ENCODE measurements at regions not wholly inside any gene's neighbourhood (a gene's known extent, or its start where the extent isn't known, plus 50 kb on each side); places are given as distances from the start of the nearest gene placed in this dataset.

GRCh38 chr2:155218945-155219344, 520.5 kb downstream of the KCNJ3 start:
- H3K4me3 ChIP-seq: no peak overlapping the region
- no peaks in the 10 kb centered on the region for H3K4me1 ChIP-seq
- no peak for TF ChIP-seq CTCF (IDR thresholded peaks at IDR 0.05 in 4 of 5, conservative IDR thresholded peaks at IDR 0.05 in 1 of 5)
- no peak for TF ChIP-seq POLR2A (IDR thresholded peaks at IDR 0.05)
- H3K27ac ChIP-seq: no peak overlapping the region
- H3K36me3 ChIP-seq: no peaks in the 10 kb centered on the region
- intact Hi-C loops (cut with DNase I; ENCODE audit: low total_unique reads) (no loop called here), in situ Hi-C loops (cut with MboI; ENCODE audit: low sequenced_read_pairs in 4 of 4) (no loop called here)
- no peaks in the 10 kb centered on the region for H3K27me3 ChIP-seq
- DNase-seq (no peak), ATAC-seq (no peak)
- no peaks in the 10 kb centered on the region for H3K9me3 ChIP-seq

GRCh38 chr2:155218292-155218924, 519.9 kb downstream of the KCNJ3 start:
- in situ Hi-C loops (cut with MboI; ENCODE audit: low sequenced_read_pairs in 4 of 4): no loop called here
- Histone ChIP-seq H3K4me3 (no peak overlapping the region), H3K27me3 (no peaks in the 10 kb centered on the region), H3K4me1 (no peaks in the 10 kb centered on the region), H3K27ac (no peak overlapping the region), H3K9me3 (no peaks in the 10 kb centered on the region), H3K36me3 (no peaks in the 10 kb centered on the region)
- no peak for DNase-seq
- intact Hi-C loops (cut with DNase I; ENCODE audit: low total_unique reads): no loop called here
- TF ChIP-seq CTCF (IDR thresholded peaks at IDR 0.05 in 4 of 5, conservative IDR thresholded peaks at IDR 0.05 in 1 of 5) (no peak), POLR2A (IDR thresholded peaks at IDR 0.05) (no peak)
- ATAC-seq: no peak

GRCh38 chr2:155215037-155215707, 516.7 kb downstream of the KCNJ3 start:
- TF ChIP-seq POLR2A (IDR thresholded peaks at IDR 0.05) (no peak), CTCF (IDR thresholded peaks at IDR 0.05 in 4 of 5, conservative IDR thresholded peaks at IDR 0.05 in 1 of 5) (no peak)
- in situ Hi-C loops (cut with MboI; ENCODE audit: low sequenced_read_pairs in 4 of 4) (no loop called here), intact Hi-C loops (cut with DNase I; ENCODE audit: low total_unique reads) (no loop called here)
- DNase-seq (no peak), ATAC-seq (no peak)
- Histone ChIP-seq H3K27ac (no peak overlapping the region), H3K36me3 (no peaks in the 10 kb centered on the region), H3K27me3 (no peaks in the 10 kb centered on the region), H3K9me3 (no peaks in the 10 kb centered on the region), H3K4me3 (no peak overlapping the region), H3K4me1 (no peaks in the 10 kb centered on the region)

- no peak for TF ChIP-seq CTCF (IDR thresholded peaks at IDR 0.05 in 4 of 5, conservative IDR thresholded peaks at IDR 0.05 in 1 of 5)
- TF ChIP-seq POLR2A (IDR thresholded peaks at IDR 0.05): no peak
- intact Hi-C loops (cut with DNase I; ENCODE audit: low total_unique reads) (no loop called here), in situ Hi-C loops (cut with MboI; ENCODE audit: low sequenced_read_pairs in 4 of 4) (no loop called here)
- no peaks in the 10 kb centered on the region for H3K36me3 ChIP-seq
- H3K27ac ChIP-seq: no peak overlapping the region
- DNase-seq (no peak), ATAC-seq (no peak)
- H3K4me3 ChIP-seq: no peak overlapping the region
- H3K9me3 ChIP-seq: no peaks in the 10 kb centered on the region
- no peaks in the 10 kb centered on the region for H3K27me3 ChIP-seq
- no peaks in the 10 kb centered on the region for H3K4me1 ChIP-seq
Observed at GRCh38 chr2:155209696-155210450, 511.4 kb downstream of the KCNJ3 start.
